GM12892 (cell line): ENCODE measurements at regions not wholly inside any gene's neighbourhood (a gene's known extent, or its start where the extent isn't known, plus 50 kb on each side); places are given as distances from the start of the nearest gene placed in this dataset.

Experiments
- POLR2A ChIP-seq: IDR thresholded peaks from 2 replicates; pipeline ENCODE4 v1.6.1; 2011; ENCODE audit warnings: low read depth, low read length, control low read depth
- POLR2AphosphoS5 ChIP-seq: IDR thresholded peaks from 2 replicates; pipeline ENCODE4 v1.6.1; 2011; ENCODE audit warnings: low read depth, low read length, control low read depth

- no peak for TF ChIP-seq POLR2A
- TF ChIP-seq POLR2AphosphoS5, result no peak
These were observed 565.0 kb upstream of the CNTN5 start for GRCh38 chr11:98455500-98456307.
